GM23338 (cell line): ENCODE measurements at regions not wholly inside any gene's neighbourhood (a gene's known extent, or its start where the extent isn't known, plus 50 kb on each side); places are given as distances from the start of the nearest gene placed in this dataset.

Source experiments
- ATAC-seq: fragments of 200-7000 bp; cut with Tn5 transposase; 3 replicates; pipeline ENCODE4 v1.9.1; 2020
- DNase-seq: peaks from one replicate; pipeline ENCODE4 v3.0.0-alpha.2; 2015; ENCODE audit warnings: low spot score
- H2AFZ ChIP-seq: fragments of 200-600 bp; sonication (generic); 2 replicates; pipeline ENCODE4 v1.8.0; 2016; ENCODE audit warnings: antibody characterized with exemption, mild to moderate bottlenecking, moderate library complexity
- H3F3A ChIP-seq: fragments of 200-600 bp; sonication (generic); replicated peaks from 2 replicates; pipeline ENCODE4 v1.8.0; 2017; ENCODE audit warnings: antibody characterized with exemption, mixed run types, low read depth
- H3K27ac ChIP-seq: fragments of 200-600 bp; sonication (generic); 2 replicates; pipeline ENCODE4 v1.6.1; 2016; ENCODE audit warnings: low read depth
- H3K27me3 ChIP-seq: fragments of 200-600 bp; sonication (generic); 2 replicates; pipeline ENCODE4 v1.8.0; 2016; ENCODE audit warnings: mild to moderate bottlenecking, mixed run types, moderate library complexity; ENCODE audit not compliant: insufficient read depth
- H3K36me3 ChIP-seq: fragments of 200-600 bp; sonication (generic); 2 replicates; pipeline ENCODE4 v1.8.0; 2016; ENCODE audit warnings: mild to moderate bottlenecking; ENCODE audit not compliant: insufficient read depth
- H3K4me1 ChIP-seq: fragments of 200-600 bp; sonication (generic); 2 replicates; pipeline ENCODE4 v1.8.0; 2016; ENCODE audit warnings: mild to moderate bottlenecking, moderate library complexity; ENCODE audit not compliant: insufficient read depth
- H3K4me2 ChIP-seq: fragments of 200-600 bp; sonication (generic); 2 replicates; pipeline ENCODE4 v1.7.1; 2017; ENCODE audit warnings: mixed run types
- H3K4me3 ChIP-seq: fragments of 200-600 bp; sonication (generic); 2 replicates; pipeline ENCODE4 v1.6.1; 2016; ENCODE audit warnings: mixed run types
- H3K79me2 ChIP-seq: fragments of 200-600 bp; sonication (generic); replicated peaks from 2 replicates; pipeline ENCODE4 v1.8.0; 2017; ENCODE audit warnings: mild to moderate bottlenecking; ENCODE audit not compliant: insufficient read depth
- H3K9me2 ChIP-seq: fragments of 200-600 bp; sonication (generic); 2 replicates; pipeline ENCODE4 v1.8.0; 2017; ENCODE audit not compliant: insufficient read depth
- H4K20me1 ChIP-seq: fragments of 200-600 bp; sonication (generic); replicated peaks from 2 replicates; pipeline ENCODE4 v1.8.0; 2017; ENCODE audit warnings: mild to moderate bottlenecking; ENCODE audit not compliant: insufficient read depth
- H3K27ac Mint-ChIP-seq: 2 replicates; pipeline ENCODE4 v1.8.0; 2020; ENCODE audit warnings: inconsistent platforms, mild to moderate bottlenecking, moderate library complexity, mixed read lengths
- H3K27me3 Mint-ChIP-seq: 3 replicates; pipeline ENCODE4 v1.8.0; 2022; ENCODE audit warnings: low read depth, mild to moderate bottlenecking, moderate library complexity, mixed read lengths, inconsistent platforms; ENCODE audit not compliant: insufficient read depth, poor library complexity
- H3K36me3 Mint-ChIP-seq: 3 replicates; pipeline ENCODE4 v1.8.0; 2021; ENCODE audit warnings: low read depth, mild to moderate bottlenecking, inconsistent platforms, moderate library complexity, mixed read lengths
- H3K4me1 Mint-ChIP-seq: 3 replicates; pipeline ENCODE4 v1.8.0; 2020; ENCODE audit warnings: mild to moderate bottlenecking, inconsistent platforms, mixed read lengths
- H3K4me3 Mint-ChIP-seq: 3 replicates; pipeline ENCODE4 v1.8.0; 2021; ENCODE audit warnings: moderate library complexity, mild to moderate bottlenecking, inconsistent platforms, mixed read lengths
- H3K9me3 Mint-ChIP-seq: 3 replicates; pipeline ENCODE4 v1.8.0; 2020; ENCODE audit warnings: moderate library complexity, mild to moderate bottlenecking, inconsistent platforms, mixed read lengths
- CREB1 ChIP-seq: fragments of 250-450 bp; sonication (Bioruptor Pico); IDR thresholded peaks from 2 replicates; pipeline ENCODE4 v1.5.0; 2020; ENCODE audit warnings: low read depth, mild to moderate bottlenecking, moderate library complexity
- EZH2 ChIP-seq: fragments of 200-600 bp; sonication (generic); IDR thresholded peaks from one replicate; pipeline ENCODE4 v1.8.0; 2017; ENCODE audit warnings: antibody characterized with exemption, mild to moderate bottlenecking, low read depth; ENCODE audit not compliant: unreplicated experiment
- EZH2phosphoT487 ChIP-seq: fragments of 200-600 bp; sonication (generic); IDR thresholded peaks from one replicate; pipeline ENCODE4 v1.8.1; 2018; ENCODE audit warnings: antibody characterized with exemption; ENCODE audit not compliant: unreplicated experiment
- STAT1 ChIP-seq: IDR thresholded peaks from one replicate; pipeline ENCODE4 v1.6.1; 2016; ENCODE audit warnings: antibody characterized with exemption; ENCODE audit not compliant: unreplicated experiment
- ZNF114 ChIP-seq: fragments of 250-450 bp; sonication (Bioruptor Pico); IDR thresholded peaks from 2 replicates; pipeline ENCODE4 v1.5.0; 2020; ENCODE audit warnings: mild to moderate bottlenecking, moderate library complexity
- TF ChIP-seq, protein P1 (sequence below), 2 experiments: fragments of 200-600 bp in 1 of 2; sonication (generic) in 1 of 2; conservative IDR thresholded peaks; 2 replicates each; pipeline versions ENCODE4 v1.5.1 to v1.6.1; 2016 to 2017; ENCODE audit warnings: antibody characterized with exemption in 2 of 2, low read depth in 2 of 2, mild to moderate bottlenecking in 2 of 2, moderate library complexity in 1 of 2

DNA sequence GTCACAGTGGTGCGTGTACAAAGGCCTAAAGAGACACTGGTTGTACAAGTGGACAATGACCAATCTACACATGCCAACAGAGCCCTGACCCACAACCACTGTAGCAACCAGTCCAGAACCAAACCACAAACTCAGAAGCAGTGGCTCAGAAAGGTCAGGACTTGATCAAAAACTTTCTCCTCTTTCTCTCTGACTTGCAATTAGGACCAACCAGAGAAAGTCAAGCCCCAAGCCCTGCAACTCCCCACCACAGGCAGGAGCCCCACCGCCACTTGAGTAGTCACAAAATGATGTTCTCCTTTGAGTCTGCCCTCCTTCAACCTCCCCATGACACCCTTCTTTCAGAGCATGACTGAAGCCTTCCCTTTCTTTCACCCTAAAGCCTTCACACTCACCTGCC lies 291.8 kb downstream of the CDH10 start:
- H3K9me3 Mint-ChIP-seq, result no peaks in the 10 kb centered on the region; the same call in 2 of the 3 replicates
- no peak overlapping the region for H3K4me3 Mint-ChIP-seq
- DNase-seq, result no peak
- no peak overlapping the region for H3K27ac Mint-ChIP-seq
- H3K27ac ChIP-seq, result no peak overlapping the region
- H3K9me2 ChIP-seq, result no peaks in the 10 kb centered on the region
- no peak overlapping the region for H2AFZ ChIP-seq
- no peaks in the 10 kb centered on the region for H3K36me3 ChIP-seq
- H3K4me2 ChIP-seq, result no peak overlapping the region
- no peaks in the 10 kb centered on the region for H3F3A ChIP-seq
- no peaks in the 10 kb centered on the region for H3K4me1 Mint-ChIP-seq
- no peaks in the 10 kb centered on the region for H3K36me3 Mint-ChIP-seq
- no peaks in the 10 kb centered on the region for H4K20me1 ChIP-seq
- no peak for ATAC-seq
- no peaks in the 10 kb centered on the region for H3K27me3 Mint-ChIP-seq
- H3K79me2 ChIP-seq, result no peaks in the 10 kb centered on the region
- H3K27me3 ChIP-seq, result no peaks in the 10 kb centered on the region
- no peak for TF ChIP-seq EZH2
- TF ChIP-seq EZH2phosphoT487, result no peak
- TF ChIP-seq CREB1 (CRISPR knock-in tag), result no peak
- H3K4me1 ChIP-seq, result no peaks in the 10 kb centered on the region
- no peak overlapping the region for H3K4me3 ChIP-seq

DNA sequence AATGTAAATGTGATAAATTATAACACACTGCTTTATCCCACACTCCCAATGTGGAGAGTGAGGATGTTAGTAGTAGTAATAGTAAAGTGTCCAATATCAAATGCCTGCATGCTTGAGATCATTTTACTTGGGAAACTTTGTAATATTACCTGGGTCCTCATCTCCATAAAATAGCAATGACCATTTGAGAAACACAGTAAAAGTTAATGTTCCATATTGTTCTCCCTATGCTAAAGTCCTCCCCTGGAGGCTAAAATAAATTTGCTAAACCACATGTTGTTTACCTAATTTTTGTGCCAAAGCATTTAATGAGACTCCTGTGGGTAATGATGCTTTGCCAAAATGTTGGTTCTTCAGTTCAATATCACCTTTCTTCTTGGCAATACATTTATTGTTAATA lies 291.2 kb downstream of the CDH10 start:
- Mint-ChIP-seq H3K9me3 (no peaks in the 10 kb centered on the region; the same call in 2 of the 3 replicates), H3K36me3 (no peaks in the 10 kb centered on the region), H3K4me1 (no peaks in the 10 kb centered on the region), H3K27me3 (no peaks in the 10 kb centered on the region), H3K4me3 (no peak overlapping the region), H3K27ac (no peak overlapping the region)
- no peak for DNase-seq
- H3F3A ChIP-seq, result no peaks in the 10 kb centered on the region
- no peaks in the 10 kb centered on the region for H4K20me1 ChIP-seq
- H3K9me2 ChIP-seq, result no peaks in the 10 kb centered on the region
- TF ChIP-seq ZNF114, result no peak
- TF ChIP-seq, protein P1, sequence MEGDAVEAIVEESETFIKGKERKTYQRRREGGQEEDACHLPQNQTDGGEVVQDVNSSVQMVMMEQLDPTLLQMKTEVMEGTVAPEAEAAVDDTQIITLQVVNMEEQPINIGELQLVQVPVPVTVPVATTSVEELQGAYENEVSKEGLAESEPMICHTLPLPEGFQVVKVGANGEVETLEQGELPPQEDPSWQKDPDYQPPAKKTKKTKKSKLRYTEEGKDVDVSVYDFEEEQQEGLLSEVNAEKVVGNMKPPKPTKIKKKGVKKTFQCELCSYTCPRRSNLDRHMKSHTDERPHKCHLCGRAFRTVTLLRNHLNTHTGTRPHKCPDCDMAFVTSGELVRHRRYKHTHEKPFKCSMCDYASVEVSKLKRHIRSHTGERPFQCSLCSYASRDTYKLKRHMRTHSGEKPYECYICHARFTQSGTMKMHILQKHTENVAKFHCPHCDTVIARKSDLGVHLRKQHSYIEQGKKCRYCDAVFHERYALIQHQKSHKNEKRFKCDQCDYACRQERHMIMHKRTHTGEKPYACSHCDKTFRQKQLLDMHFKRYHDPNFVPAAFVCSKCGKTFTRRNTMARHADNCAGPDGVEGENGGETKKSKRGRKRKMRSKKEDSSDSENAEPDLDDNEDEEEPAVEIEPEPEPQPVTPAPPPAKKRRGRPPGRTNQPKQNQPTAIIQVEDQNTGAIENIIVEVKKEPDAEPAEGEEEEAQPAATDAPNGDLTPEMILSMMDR (conservative IDR thresholded peaks at IDR 0.05; ENCODE audit: low read depth in 2 of 2), result no peak
- TF ChIP-seq STAT1, result no peak
- H3K4me2 ChIP-seq, result no peak overlapping the region
- H2AFZ ChIP-seq, result no peak overlapping the region
- H3K36me3 ChIP-seq, result no peaks in the 10 kb centered on the region
- no peak overlapping the region for H3K4me3 ChIP-seq
- H3K27ac ChIP-seq, result no peak overlapping the region
- no peaks in the 10 kb centered on the region for H3K4me1 ChIP-seq
- H3K27me3 ChIP-seq, result no peaks in the 10 kb centered on the region
- no peak for ATAC-seq
- H3K79me2 ChIP-seq, result no peaks in the 10 kb centered on the region

DNA sequence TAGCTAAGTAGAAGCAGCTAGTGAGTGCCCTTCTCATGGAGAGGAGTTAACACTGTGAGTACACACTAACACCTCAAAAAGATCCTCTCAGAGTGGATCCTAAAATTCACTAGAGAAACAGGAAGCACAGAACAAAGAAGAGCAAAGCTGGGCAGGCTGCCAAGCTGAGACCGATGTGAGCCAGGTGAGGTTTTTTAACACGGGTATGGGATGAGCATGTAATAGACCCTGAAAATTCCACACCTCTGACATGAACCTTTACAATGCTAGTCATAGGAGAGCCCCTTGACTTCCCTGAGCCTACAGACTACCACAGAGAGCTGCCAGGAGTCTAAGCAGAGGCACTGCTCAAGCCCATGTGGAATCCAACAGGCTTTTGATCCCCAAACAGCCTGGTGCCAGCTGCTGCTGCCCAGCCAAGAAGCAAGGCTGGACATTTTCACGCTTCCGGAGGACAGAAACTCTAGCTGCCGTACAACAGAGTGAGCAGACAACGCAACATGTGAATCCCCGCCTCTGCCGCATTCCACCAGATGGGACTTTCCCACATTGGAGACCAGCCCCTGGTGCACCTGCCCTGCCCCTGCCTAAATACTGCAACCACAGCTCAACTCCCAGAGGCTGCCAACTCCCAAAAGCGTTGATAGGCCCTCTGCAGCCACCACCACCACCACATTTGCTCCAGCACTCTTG lies 280.8 kb downstream of the CDH10 start:
- no peak overlapping the region for H3K4me3 Mint-ChIP-seq
- H3K4me1 Mint-ChIP-seq, result no peaks in the 10 kb centered on the region
- H3K4me1 ChIP-seq, result no peaks in the 10 kb centered on the region
- no peaks in the 10 kb centered on the region for H4K20me1 ChIP-seq
- no peak overlapping the region for H3K4me2 ChIP-seq
- no peaks in the 10 kb centered on the region for H3F3A ChIP-seq
- H3K27me3 ChIP-seq, result no peaks in the 10 kb centered on the region
- no peak overlapping the region for H3K27ac ChIP-seq
- ATAC-seq, result no peak
- peaks cover 5% of the 10 kb centered on the region for H3K27me3 Mint-ChIP-seq
- no peak overlapping the region for H3K27ac Mint-ChIP-seq
- no peaks in the 10 kb centered on the region for H3K36me3 ChIP-seq
- no peaks in the 10 kb centered on the region; the same call in 1 of the 3 replicates for H3K9me3 Mint-ChIP-seq
- no peaks in the 10 kb centered on the region for H3K9me2 ChIP-seq
- H3K79me2 ChIP-seq, result no peaks in the 10 kb centered on the region
- peaks cover 5% of the 10 kb centered on the region; the same call in 1 of the 3 replicates for H3K36me3 Mint-ChIP-seq
- DNase-seq, result no peak
- H2AFZ ChIP-seq, result peak overlapping the region; percentile 74
- H3K4me3 ChIP-seq, result no peak overlapping the region
- TF ChIP-seq CREB1 (CRISPR knock-in tag) (no peak), EZH2phosphoT487 (no peak)
